CD4-positive, alpha-beta T cell treated with Interleukin-1 beta for 1 hour (primary cell): ENCODE measurements at regions not wholly inside any gene's neighbourhood (a gene's known extent, or its start where the extent isn't known, plus 50 kb on each side); places are given as distances from the start of the nearest gene placed in this dataset.

Source experiments
- DNase-seq, 2 donors: peaks; one replicate each; pipeline ENCODE4 v3.0.0-alpha.2; 2020 to 2022

DNA sequence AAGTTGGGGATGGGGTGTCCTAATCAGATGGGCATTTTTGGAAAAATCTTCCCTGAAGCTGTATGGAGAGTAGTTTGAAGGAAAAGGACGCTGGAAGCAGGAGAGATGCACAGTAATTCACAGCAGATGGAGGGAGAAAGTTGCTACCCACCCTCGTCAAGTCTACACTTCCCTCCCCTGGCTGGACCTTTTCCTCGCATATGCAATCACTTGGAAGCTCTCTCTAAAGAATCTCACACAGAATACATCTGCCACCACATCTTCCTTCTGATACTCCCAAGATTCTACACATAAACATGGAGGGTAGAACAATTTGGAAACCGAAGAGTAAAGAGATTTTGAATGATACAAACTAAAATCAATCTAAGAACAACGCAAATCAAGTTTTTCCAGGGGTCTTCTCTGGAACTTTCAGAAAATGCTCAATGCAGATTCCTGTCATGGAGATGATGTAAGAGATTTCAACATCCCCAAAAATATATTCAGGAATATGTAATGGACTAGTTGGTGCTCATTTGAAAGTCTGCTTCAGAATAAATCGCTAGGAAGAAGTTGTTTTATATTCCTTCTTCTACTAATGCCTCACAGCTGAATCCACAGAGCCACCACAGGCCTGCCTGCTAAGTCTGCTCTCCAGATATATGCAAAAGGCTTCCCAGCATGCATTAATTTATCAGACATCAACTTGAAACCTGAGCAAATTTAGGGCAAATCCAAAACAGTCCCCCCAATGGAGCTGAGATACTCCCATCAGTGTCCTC is 291.5 kb downstream of the LRATD1 start:
- no peak for DNase-seq

- no peak for DNase-seq
These were observed 293.0 kb downstream of the LRATD1 start for GRCh38 chr2:14925471-14925870.

DNA sequence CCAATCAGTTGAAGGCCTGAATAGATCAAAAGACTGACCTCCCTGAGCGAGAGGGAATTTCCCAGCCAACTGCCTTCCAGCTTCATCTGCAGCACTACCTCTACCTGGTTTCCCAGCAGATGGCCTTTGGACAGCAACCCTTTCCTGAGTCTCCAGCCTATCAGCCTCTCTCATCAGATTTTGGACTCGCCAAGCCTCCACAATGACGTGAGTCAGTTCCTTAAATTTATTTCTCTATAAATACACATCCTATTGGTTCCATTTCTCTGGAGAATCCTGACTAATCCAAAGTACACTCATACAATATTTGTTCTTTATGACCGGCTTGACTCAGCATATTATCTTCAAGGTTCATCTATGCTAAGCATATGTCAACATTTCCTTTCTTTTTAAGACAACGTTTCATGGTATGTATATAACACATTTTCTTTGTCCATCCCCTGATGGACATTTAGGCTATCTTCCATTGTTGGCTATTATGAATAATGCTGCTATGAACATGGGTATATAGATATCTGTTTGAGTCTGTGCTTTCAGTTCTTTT is 294.6 kb downstream of the LRATD1 start:
- DNase-seq, result no peak

GRCh38 chr2:14928056-14928455 is 295.5 kb downstream of the LRATD1 start:
- DNase-seq, result no peak

- no peak for DNase-seq
These were observed 297.9 kb downstream of the LRATD1 start for GRCh38 chr2:14930441-14930840.

DNA sequence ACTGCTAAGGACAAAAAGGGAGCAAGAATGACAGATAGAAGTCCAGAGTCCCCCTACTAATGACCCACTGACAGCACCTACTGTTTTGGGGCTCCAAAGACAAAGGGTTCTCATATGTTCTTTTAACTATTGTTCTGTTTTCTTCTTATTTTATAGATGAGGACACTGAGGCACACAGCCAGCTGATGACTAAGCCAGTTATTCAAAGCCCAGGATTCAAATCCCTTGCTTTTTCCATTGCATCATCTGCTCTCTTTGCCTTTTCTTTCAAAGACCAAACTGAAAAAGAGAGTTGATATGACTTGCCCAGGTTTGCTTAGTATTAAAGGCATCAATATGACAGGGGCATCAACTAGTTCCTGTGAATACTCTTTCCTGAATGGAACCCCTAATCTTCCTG is 299.8 kb downstream of the LRATD1 start:
- DNase-seq, result no peak

GRCh38 chr2:14933753-14934152 is 301.2 kb downstream of the LRATD1 start:
- DNase-seq, result no peak

DNA sequence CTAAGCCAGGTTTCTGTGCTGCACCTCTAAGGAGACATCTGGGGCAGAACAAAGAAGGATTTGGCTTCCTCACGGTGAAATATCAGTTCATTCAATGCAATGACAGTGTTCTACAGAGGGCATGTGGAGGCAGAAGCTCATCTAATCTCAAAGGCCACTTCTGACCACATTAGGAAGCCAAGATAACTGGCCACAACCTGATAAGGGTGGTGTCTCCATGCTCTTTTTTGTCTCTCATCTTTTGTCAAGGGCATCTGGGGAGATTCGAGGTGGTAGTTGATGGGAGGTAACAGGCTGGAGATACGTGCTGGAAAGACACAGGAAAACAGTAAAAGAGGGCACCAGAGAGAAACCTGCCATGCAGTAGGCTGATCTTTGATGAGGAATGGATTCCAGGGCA is 303.9 kb downstream of the LRATD1 start:
- DNase-seq, result no peak

GRCh38 chr2:14937336-14937735 is 304.8 kb downstream of the LRATD1 start:
- DNase-seq, result no peak

DNA sequence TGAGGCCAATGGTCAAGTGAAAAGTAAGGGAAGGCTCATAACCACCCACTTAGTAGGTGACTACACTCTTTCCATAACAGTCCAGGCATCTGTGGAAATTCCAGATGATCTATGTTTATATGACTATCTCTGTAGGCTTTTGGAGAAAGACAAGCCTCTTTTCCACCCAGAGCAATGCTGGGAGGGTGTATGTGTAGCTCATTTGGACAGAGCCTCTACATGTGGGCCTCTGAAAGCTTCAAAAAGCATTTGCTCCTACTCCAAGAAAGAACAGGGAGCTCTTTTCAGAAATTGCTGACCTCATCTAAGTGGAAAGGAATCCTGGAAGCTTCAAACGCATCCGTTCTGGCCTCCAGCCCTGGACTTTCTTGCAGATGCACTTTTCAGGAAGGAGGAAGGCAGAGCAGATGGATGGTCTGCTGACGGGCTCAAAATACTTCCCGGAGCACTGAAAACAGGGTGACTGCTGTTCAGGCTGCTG is 308.7 kb downstream of the LRATD1 start:
- DNase-seq, result no peak

- DNase-seq, result no peak
These were observed 310.5 kb downstream of the LRATD1 start for GRCh38 chr2:14942987-14943386.

DNA sequence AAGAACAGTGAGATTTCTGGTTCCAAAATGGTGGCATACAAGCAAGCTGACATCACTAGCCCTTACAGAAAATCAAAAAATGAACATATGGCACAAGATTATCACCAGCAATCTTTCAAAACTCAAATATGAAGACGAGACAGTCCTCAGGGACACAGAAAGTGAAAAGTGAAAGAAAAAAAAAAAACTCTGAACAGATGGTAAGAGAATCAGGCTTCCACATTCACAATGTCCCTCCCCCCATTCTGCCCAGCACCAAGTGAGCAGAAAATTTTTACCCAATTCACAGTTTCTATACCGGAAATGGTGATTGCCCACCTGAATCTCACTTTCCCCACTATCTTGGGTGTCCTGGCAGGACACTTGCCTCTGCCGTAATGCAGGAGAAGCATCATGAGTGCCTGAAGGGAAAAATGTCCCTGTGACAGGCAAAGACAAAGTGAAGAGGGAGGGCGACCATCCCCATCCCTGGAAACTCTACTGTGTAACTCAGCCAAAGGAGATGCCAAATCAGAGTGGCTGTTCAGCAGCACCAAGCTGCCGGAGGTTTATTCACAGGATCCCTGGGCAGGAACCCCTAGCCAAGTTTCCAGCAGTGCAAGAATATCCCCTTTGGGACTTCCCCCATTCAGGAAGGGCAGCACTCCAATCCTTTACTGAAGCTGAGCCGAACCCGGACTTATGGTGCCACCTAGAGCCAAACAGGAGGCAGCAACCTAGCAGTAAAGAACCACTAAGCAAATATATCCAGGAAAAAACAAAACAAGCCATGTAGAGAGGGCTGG is 312.2 kb downstream of the LRATD1 start:
- DNase-seq, result no peak

GRCh38 chr2:14951569-14952285 is 319.2 kb downstream of the LRATD1 start:
- no peak for DNase-seq

DNA sequence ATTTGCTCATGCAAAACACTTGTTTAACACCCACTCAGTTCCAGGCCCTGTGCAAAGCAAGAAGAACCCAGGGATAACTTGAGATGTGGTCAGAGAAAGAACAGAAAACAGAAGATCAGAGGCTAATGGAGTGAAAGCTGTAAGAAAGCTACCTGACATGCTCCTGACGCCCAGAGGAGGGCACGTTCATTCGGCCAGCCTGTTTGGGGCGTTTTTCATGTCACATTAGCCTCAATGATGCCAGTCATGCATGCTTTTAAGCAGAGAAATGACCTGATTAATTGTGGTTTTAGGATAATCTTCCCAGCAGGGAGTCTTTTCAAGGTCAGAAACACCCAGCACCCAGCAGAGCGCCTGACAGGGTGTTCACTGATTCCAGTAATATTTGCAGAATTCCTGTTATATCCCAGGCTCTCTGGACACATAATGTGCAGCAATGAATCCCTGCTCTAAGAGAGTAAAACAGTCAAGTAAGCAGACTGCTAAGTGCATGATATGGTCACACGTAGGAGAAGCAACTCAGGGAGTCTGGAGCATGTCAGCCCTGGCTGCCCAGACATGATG is 320.0 kb downstream of the LRATD1 start:
- DNase-seq, result no peak

DNA sequence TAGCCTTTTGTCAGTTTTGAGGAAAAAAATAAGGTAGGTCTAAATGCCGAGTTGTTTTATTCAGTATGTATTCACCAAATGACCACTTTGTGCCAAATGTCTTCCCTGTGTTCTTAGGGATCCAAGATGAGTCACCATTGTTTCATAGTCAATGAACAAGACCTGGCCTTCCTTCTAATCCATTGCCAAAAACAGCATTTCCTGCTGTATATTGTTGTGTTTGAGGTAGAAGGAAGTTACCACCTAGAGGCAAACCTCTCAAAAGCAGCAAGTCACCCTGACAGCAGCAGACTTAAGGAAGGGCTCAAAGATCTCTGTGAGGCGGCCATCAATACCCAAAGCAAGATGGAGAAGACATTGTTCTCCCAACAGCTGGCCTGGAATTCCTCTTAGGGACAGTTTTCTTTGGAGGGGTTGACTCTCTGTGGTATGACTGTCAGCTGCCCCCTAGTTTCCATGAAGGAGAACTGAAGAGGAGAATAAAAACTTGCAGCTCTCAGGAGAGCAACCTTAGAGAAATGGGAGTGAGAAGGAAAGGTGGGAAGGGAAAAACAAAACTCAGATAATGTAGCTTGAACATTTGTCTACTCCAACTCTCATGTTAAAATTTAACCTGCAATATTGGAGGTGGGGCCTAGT is 328.3 kb downstream of the LRATD1 start:
- no peak for DNase-seq

DNA sequence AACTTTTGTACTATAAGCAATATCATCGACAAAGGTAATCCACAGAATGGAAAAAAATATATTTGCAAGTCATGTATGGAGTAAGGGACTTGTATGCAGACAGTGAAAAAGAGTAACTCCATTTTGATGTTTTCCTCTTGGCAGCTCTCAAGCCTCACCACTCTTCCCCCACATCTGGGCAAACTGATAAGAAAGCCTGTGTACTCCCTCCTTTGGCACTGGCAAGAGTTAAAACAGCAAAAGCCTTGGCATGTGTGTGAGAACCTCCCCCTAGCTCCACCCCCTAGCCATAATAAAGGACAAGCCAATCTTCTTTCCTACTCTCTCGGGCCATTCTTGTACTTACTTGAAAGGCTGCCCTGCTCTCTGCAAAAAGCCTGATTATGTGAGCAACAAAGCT is 335.2 kb downstream of the LRATD1 start:
- no peak for DNase-seq

- DNase-seq, result no peak
These were observed 342.9 kb downstream of the LRATD1 start for GRCh38 chr2:14975381-14975780.

DNA sequence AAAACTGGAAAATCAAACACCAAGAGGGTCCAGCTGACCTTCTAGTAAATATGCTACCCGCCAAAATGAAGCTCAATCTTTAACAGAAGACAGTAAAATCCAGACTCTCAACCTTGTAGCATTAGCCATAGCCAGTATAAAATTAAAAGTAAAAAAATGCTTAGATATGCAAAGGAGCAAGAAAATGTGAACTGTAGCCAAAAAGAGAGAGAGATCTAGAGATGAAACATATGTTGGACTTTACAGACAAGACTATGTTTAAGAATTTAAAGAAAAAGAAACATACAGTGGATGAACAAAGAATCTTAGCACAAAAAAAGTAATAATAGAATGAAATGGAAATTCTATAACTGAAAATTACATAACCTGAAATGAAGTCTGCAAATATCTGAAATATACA is 344.5 kb downstream of the LRATD1 start:
- DNase-seq, result no peak

DNA sequence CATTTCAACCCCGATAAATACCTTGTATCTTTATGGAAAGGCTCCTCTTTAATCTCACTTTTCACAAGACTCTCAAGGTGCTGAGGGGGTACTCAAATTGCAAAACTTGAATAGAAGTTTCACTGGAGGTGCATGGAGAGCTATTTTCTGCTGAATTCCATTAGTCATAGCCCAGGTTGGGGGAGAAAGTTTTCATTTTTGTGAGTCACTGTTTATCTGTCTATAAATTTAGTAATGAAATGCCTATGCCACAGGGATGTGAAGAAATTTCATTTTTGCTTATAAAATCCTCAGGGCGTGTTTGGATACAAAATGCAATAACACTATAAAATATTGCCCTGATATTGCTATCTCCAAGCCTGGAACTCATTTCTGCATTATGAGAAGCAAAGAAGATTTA is 346.3 kb downstream of the LRATD1 start:
- DNase-seq, result no peak

DNA sequence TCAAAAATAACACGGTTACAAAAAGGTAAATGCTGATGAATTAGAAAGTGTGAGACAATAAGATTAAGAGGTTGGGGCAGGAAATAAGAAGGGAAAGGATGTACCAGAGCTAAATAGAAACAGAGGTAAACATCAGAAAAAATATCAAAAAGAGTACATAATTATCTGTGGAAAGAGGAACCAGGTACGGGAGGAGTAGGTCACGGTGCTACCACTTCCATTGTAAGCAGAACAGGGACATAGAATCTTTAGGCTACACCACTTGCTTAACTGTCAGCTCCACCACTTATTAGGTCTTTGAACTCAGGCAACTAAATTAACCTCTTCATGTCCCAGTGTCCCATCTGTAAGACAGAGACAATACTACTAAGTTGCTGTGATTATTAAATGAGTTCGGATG is 350.3 kb downstream of the LRATD1 start:
- no peak for DNase-seq

DNA sequence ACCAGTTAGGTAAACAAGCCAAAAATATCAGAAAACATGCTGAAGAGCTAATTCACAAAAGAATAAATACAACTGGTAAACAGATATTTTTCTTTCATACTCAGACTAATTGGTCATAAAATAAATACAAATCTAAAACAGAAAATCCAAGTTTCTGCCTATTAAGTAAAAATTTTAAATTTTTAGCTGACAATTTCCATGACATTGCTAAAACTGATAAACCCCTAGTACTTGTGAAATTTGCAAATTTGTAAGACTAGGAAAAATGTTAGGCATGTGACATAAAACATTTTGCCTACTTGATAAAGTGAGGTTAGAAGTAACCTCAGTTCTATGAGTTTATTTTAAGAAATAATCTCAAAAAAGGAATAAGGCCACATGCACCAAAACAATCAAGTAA is 356.1 kb downstream of the LRATD1 start:
- DNase-seq, result no peak

GRCh38 chr2:14991723-14992122 is 359.2 kb downstream of the LRATD1 start:
- DNase-seq, result no peak

DNA sequence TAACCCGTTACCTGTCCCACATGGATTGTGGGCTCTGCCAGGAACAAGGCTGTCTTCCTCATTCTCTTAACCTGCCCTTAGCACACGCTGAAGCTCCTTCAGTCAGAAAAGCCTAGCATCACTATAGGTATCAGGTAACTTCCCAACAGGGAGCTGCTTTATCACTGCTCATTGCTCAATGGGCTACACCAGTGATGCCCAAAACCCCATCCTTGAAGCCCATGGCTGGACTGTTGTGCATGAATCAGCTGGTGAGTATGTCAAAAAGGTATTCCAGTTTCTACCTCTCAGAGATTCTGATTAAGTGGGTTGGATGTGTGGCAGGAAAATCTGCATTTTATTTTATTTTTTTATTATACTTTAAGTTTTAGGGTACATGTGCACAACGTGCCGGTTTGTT is 362.2 kb downstream of the LRATD1 start:
- no peak for DNase-seq
